WI38 (cell line): ENCODE measurements at regions not wholly inside any gene's neighbourhood (a gene's known extent, or its start where the extent isn't known, plus 50 kb on each side); places are given as distances from the start of the nearest gene placed in this dataset.

ENCODE experiments used
- H3K4me3 ChIP-seq: 2 replicates; pipeline ENCODE4 v1.5.1; 2011; ENCODE audit warnings: low read depth, mild to moderate bottlenecking, control low read depth, low read length
- CTCF ChIP-seq: IDR thresholded peaks from 2 replicates; pipeline ENCODE4 v1.5.1; 2012; ENCODE audit warnings: low read depth, mild to moderate bottlenecking, control low read depth, low read length

- no peak overlapping the region for H3K4me3 ChIP-seq
- TF ChIP-seq CTCF: no peak
Measured at GRCh38 chr4:83839615-83840014, 303.7 kb downstream of the GPAT3 start.

- no peak for TF ChIP-seq CTCF
- no peak overlapping the region for H3K4me3 ChIP-seq
Measured at GRCh38 chr4:83837614-83838308, 301.9 kb downstream of the GPAT3 start.

- TF ChIP-seq CTCF: no peak
Measured at GRCh38 chr4:83833920-83834319, 298.0 kb downstream of the GPAT3 start.

GRCh38 chr4:83832110-83832825 lies 296.4 kb downstream of the GPAT3 start:
- TF ChIP-seq CTCF: no peak
- no peak overlapping the region for H3K4me3 ChIP-seq

More at GRCh38 chr4:83833920-83834319, 298.0 kb downstream of the GPAT3 start:
- H3K4me3 ChIP-seq: no peak overlapping the region

- H3K4me3 ChIP-seq: no peak overlapping the region
- no peak for TF ChIP-seq CTCF
Measured at GRCh38 chr4:83831588-83831987, 295.7 kb downstream of the GPAT3 start.

- no peak for TF ChIP-seq CTCF
- H3K4me3 ChIP-seq: no peak overlapping the region
Measured at GRCh38 chr4:83830138-83830888, 294.4 kb downstream of the GPAT3 start.

- no peak overlapping the region for H3K4me3 ChIP-seq
- no peak for TF ChIP-seq CTCF
Measured at GRCh38 chr4:83828601-83829000, 292.7 kb downstream of the GPAT3 start.
